Mammary epithelial cell (primary cell): ENCODE measurements at regions not wholly inside any gene's neighbourhood (a gene's known extent, or its start where the extent isn't known, plus 50 kb on each side); places are given as distances from the start of the nearest gene placed in this dataset.

Experiments
- EZH2 ChIP-seq: IDR thresholded peaks from 2 replicates; pipeline ENCODE4 v1.6.1; 2012; ENCODE audit warnings: low read length, inconsistent platforms, borderline replicate concordance
- TF ChIP-seq, protein P1 (sequence below), 2 donors: IDR thresholded peaks in 1 of 2; conservative IDR thresholded peaks in 1 of 2; 2 replicates each; pipeline ENCODE4 v1.5.1; 2011 to 2012; ENCODE audit warnings: inconsistent platforms in 2 of 2, low read length in 2 of 2, mild to moderate bottlenecking in 2 of 2, control low read depth in 1 of 2, low read depth in 1 of 2; ENCODE audit not compliant: insufficient read depth in 1 of 2; ENCODE audit errors: extremely low read depth in 1 of 2

DNA sequence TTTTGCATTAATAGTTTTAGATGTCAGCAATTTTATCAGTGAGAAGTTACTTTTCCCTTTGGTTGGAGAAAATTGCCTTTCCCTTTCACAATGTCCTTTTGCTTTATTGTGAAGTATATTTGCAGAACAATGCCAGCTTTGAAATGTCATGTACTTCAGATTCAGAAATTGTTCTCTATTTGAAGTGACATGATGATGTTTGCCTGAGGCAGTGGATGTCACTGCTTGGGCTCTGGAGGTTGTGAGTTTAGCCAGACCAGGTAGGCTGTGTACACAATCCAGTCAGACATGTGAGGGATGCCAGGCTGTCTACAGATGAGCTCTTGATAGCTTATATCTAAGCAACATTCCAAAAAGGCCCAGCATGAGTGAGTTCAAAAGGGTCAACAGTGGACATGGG is 451.9 kb upstream of the FBXO33 start:
- TF ChIP-seq, protein P1, sequence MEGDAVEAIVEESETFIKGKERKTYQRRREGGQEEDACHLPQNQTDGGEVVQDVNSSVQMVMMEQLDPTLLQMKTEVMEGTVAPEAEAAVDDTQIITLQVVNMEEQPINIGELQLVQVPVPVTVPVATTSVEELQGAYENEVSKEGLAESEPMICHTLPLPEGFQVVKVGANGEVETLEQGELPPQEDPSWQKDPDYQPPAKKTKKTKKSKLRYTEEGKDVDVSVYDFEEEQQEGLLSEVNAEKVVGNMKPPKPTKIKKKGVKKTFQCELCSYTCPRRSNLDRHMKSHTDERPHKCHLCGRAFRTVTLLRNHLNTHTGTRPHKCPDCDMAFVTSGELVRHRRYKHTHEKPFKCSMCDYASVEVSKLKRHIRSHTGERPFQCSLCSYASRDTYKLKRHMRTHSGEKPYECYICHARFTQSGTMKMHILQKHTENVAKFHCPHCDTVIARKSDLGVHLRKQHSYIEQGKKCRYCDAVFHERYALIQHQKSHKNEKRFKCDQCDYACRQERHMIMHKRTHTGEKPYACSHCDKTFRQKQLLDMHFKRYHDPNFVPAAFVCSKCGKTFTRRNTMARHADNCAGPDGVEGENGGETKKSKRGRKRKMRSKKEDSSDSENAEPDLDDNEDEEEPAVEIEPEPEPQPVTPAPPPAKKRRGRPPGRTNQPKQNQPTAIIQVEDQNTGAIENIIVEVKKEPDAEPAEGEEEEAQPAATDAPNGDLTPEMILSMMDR (conservative IDR thresholded peaks at IDR 0.05 in 1 of 2, IDR thresholded peaks at IDR 0.05 in 1 of 2; ENCODE audit: extremely low read depth in 1 of 2, insufficient read depth in 1 of 2, low read depth in 1 of 2, low read length in 2 of 2) = no peak
- TF ChIP-seq EZH2 = no peak
